Eye (tissue), 1 donor: ENCODE measurements at regions not wholly inside any gene's neighbourhood (a gene's known extent, or its start where the extent isn't known, plus 50 kb on each side); places are given as distances from the start of the nearest gene placed in this dataset.

ENCODE experiments used
- DNase-seq: peaks from one replicate; pipeline ENCODE4 v3.0.0-alpha.2; 2015

DNA sequence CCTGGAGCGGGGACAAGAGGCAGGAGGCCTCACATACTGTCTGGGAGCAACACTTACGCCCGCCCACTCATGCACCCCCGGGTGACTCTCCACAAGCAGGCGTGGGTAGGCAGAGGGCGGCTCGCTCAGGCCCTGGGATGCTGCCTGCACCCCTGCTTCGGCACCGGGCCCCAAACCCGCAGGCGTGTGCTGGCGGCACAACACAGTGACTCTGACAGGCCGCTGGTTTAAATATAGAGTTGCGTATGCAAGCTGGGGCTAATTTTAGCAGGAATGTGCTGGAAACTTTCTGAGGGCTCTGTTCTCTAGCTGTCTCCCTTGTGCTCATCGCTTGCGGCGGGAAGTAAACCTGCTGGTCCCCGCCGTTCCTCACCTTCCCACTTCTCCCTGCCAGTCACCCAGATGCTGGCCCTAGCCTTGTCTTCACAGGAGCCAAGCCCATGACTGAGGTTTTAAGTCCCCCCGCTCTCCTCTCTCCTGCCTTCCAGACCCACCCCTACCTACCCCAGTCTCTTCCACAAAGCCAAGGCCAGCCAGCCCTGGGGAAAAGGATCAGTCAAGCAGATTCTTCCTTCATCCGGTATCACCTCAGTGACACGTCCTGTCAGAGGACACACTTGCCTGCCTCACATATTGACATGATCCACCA lies 94.5 kb upstream of the FOXP4 start:
- peak; percentile 70 for DNase-seq

DNA sequence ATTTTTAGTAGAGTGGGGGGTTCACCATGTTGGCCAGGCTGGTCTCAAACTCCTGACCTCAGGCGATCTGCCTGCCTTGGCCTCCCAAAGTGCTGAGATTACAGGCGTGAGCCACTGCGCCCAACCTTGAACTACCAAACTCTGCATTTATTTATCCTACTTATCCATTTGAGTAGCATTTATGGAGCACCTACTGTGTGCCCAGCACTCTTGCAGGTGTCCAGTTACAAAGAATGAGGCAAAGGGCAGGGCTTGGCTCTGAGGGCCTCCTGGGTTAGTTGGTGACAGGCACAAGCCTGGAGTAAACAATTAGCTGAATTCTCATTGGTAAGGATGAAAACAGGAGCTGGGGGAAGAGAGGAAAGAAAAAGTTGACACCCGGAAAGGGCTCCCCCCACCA lies 93.4 kb upstream of the FOXP4 start:
- no peak for DNase-seq

DNA sequence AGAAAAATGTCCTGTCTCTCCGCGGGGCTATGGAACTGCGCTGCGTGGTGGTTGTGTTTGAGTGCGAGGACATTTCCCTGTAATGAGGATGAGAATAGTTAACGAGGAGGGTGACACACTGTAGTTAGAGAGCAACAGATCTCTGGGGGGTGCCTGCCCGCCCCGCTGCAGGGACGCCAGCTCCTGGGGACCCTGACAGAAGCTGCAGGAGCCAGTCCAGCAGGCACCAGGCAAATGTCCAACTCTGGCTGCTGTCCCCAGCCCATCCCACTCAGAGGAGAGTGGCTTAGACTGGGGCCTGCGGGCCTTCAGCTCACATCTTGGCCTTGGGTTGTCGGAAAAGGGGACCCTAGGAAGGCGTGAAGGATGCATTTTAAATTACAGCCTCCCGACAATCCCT lies 92.9 kb upstream of the FOXP4 start:
- no peak for DNase-seq

- DNase-seq: no peak
These were observed 91.9 kb upstream of the FOXP4 start for GRCh38 chr6:41454189-41454789.

- no peak for DNase-seq
These were observed 90.8 kb upstream of the FOXP4 start for GRCh38 chr6:41455410-41455809.

DNA sequence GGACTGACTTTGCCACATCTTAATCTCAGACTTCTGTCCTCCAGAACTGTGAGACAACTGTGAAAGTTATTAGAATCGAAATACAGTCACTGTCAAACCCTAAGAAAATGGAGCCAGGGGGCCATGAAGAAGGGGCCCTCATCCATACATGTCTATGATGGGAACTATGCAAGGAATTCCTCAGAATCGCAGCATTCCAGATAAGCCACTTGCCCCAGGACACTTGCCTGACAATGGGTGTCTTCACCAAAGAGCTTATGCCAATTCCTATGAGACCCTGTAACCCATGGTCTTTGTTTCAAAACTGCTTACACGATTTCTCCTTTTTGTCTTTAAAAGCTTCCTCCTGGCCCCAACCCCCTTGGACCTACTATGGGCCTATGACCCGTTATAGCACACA lies 90.4 kb upstream of the FOXP4 start:
- DNase-seq: no peak

DNA sequence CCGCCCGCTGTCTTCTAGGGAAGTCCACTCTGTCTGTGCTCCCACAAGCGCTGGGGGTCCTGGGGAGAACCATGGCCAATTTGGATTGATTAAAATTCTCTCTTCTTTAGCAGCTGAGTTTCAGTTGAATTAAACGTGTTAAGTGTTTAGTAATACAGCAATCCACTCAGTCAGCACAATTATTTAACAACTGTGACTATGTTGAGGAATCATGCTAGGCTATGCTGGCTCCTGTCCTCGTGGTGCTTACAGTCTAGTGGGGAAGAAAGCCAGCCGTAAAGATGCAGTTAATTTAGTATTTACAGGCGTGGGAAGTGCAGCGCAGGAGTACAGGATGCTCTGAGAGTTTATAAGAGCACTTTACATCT lies 88.9 kb upstream of the FOXP4 start:
- no peak for DNase-seq

GRCh38 chr6:41459738-41460137 lies 86.4 kb upstream of the FOXP4 start:
- no peak for DNase-seq

- DNase-seq: no peak
These were observed 85.3 kb upstream of the FOXP4 start for GRCh38 chr6:41460742-41461336.

GRCh38 chr6:41462033-41462432 lies 84.1 kb upstream of the FOXP4 start:
- no peak for DNase-seq

- DNase-seq: peak; percentile 44
These were observed 82.9 kb upstream of the FOXP4 start for GRCh38 chr6:41463062-41463930.

DNA sequence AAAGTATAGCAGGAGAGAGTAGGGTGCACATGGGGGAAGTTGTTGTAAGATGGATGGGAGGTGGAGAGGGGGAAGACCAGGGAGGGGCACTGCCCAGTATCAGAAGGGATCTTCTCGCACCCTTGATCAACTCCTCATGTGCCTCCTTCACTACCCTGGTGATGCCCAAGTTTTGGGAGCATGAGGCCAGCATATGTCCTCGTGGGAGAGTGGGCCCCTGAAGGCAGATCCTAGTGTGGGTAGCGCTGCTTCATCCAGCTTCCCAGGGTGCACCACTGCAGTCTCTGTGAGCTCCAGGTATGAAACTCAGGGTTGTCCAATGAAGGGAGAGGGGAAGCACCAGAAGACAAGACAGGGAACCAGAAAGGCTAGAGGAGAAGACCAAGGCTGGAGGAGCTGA lies 82.2 kb upstream of the FOXP4 start:
- no peak for DNase-seq

DNA sequence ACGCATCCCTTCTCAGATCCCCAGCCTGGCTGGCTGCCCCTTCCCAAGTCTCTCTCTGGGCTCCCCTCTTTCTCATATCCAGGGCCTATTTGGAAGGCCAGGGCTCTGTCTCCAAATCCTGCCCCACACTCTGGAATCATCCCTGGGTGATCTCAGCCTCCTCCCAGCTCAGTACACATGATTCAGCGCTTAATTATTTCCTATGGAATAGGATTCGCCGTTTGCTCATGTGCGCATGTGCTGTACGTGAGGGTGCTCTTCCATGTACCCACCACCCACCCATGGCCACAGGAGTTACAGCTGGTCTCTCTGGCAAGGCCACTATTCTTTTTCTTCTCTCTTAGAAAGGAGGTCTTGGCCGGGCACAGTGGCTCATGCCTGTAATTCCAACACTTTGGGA lies 81.7 kb upstream of the FOXP4 start:
- DNase-seq: no peak

- DNase-seq: no peak
These were observed 79.7 kb upstream of the FOXP4 start for GRCh38 chr6:41466437-41466990.

DNA sequence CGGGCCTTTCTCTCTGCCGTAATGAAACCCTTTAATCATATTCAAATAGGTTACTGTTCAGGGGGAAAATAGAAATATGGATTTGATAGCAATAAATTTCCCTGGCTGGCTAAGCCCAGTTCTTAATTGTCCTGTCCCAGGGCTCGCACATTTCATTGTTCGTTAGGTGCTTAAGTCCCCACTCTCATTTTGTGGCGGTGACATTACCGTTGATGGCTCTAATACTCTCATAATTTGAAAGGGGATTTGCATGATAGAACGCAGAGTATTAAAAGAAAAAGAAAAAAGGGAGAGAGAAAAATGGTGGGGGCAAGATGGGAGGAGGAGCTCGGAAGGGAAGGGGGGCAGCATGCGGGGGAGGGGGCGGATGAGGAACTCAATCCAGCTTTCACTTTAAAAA lies 79.1 kb upstream of the FOXP4 start:
- DNase-seq: no peak

DNA sequence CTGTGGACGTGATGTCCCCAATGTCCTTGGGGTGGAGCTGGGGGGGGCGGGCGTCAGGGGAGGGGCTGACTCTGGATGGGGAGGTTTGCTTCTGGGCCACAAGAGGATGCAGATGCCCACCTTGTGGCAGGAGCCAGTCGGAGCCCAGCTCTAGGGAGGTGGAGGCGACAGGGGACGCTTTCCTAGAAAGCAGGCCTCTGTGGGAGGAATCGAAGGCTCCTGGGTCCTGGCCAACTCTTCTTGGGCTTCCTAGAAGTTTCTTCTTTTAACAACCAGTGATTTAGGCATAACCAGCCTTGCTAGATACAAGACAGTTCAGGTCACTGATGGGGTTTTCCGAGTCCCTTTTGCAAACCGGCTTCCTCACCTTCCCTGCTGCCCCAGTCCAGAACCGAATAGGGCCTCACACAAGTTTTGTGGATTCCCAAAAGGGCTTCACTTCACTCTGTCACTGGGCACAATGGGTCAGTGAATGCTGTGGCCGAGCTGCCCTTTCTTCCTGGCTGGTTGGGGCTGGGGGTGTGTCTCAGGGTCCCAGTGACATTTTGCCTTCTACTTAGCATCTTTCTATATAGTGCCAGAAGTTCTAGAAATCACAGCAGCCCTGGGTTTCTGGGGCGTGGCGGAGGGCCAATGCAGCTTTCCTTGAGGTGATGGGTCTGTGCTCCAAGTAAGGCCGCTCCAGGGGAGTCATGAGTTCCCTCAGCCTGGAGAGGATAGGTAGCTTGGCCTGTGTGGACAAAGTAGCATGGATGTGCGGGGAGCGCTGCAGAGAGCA lies 78.4 kb upstream of the FOXP4 start:
- DNase-seq: no peak

GRCh38 chr6:41469156-41470028 lies 76.8 kb upstream of the FOXP4 start:
- peak; percentile 76 for DNase-seq

- DNase-seq: no peak
These were observed 76.2 kb upstream of the FOXP4 start for GRCh38 chr6:41470029-41470330.

GRCh38 chr6:41470331-41471063 lies 75.7 kb upstream of the FOXP4 start:
- DNase-seq: peak; percentile 64

DNA sequence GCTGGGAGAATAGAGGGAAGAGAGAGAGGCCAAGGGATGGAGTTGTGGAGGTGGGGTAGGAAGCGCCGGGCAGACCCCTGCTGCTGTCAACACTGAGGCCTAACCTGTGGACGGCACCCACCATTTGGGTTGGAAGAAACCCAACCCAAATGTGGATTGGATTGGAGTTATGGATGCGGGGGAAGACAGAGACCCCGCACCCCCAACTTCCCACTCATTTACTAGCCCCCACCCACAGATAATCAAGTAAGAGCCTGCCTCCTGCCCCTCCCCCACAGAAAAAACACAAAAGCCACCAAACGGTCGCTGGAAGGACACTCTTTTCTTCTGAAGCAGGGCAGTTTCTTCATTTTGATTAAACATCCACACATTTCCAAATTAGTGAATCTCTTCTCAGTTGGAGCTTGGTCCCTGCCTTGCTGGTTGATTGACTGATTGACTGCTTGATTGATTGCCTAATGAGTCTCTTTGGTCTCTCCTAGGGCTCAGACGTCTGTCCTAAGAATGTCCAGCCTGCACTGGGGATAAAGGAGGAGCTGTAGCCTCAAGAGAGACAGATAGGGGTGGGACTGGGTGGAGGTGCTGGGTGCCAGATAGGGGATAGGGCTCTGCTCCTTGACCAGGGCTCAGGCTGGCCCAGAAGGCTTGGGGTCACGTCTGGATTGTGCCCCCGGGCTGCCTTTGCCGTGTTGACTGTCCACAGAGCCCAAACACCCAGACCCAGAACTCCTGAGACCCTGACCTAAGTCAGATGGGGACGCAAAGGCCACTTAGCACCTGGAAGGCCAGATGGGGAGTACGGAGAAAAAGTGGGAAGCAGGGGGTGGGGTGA lies 74.9 kb upstream of the FOXP4 start:
- DNase-seq: no peak
